Brain microvascular endothelial cell (primary cell): ENCODE measurements at regions not wholly inside any gene's neighbourhood (a gene's known extent, or its start where the extent isn't known, plus 50 kb on each side); places are given as distances from the start of the nearest gene placed in this dataset.

ENCODE experiments used
- DNase-seq: peaks from one replicate; pipeline ENCODE4 v3.0.0-alpha.2; 2020
- H3K27ac ChIP-seq: fragments of 250-450 bp; sonication (Bioruptor Pico); 2 replicates; pipeline ENCODE4 v1.5.1; 2020; ENCODE audit warnings: mild to moderate bottlenecking, moderate library complexity
- H3K27me3 ChIP-seq: fragments of 250-450 bp; sonication (Bioruptor Pico); replicated peaks from 2 replicates; pipeline ENCODE4 v1.5.1; 2020; ENCODE audit warnings: mild to moderate bottlenecking
- H3K36me3 ChIP-seq: fragments of 250-450 bp; sonication (Bioruptor Pico); replicated peaks from 2 replicates; pipeline ENCODE4 v1.5.1; 2020; ENCODE audit warnings: mild to moderate bottlenecking
- H3K4me3 ChIP-seq: 2 replicates; pipeline ENCODE4 v1.5.1; 2011; ENCODE audit warnings: low read depth, mild to moderate bottlenecking, control low read depth, low read length, moderate library complexity
- in situ Hi-C: cut with HindIII; loops from 2 replicates; pipeline ENCODE4 v1.10.0; 2017; ENCODE audit warnings: low sequenced_read_pairs, low pct_ligation_motif_present
- TF ChIP-seq, protein P1 (sequence below): IDR thresholded peaks from 2 replicates; pipeline ENCODE4 v1.5.1; 2011; ENCODE audit warnings: low read depth, mild to moderate bottlenecking, moderate library complexity, low read length, control low read depth, inconsistent platforms; ENCODE audit errors: missing control alignments

DNA sequence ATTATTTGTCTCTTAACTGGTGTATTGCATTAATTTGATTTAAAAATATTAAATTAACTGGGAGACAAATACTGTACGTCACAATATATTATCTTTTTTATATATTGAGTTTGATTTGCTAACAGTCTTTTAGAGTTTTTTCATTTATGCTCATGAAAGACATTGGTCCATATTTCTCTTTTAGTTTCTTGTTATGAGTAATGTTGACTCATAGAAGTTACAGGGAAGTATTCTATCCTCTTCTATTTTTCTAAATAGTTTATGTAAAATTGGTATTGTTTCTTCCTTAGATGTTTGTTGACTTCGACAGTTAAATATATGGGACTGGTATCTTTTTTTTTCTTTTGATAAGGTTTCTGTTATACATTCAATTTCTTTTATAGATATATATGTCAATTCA lies 1115.6 kb upstream of the CITED2 start:
- in situ Hi-C loops: no loop called here
- Histone ChIP-seq H3K27me3 (no peaks in the 10 kb centered on the region), H3K4me3 (no peak overlapping the region), H3K36me3 (no peaks in the 10 kb centered on the region), H3K27ac (no peak overlapping the region)
- TF ChIP-seq, protein P1, sequence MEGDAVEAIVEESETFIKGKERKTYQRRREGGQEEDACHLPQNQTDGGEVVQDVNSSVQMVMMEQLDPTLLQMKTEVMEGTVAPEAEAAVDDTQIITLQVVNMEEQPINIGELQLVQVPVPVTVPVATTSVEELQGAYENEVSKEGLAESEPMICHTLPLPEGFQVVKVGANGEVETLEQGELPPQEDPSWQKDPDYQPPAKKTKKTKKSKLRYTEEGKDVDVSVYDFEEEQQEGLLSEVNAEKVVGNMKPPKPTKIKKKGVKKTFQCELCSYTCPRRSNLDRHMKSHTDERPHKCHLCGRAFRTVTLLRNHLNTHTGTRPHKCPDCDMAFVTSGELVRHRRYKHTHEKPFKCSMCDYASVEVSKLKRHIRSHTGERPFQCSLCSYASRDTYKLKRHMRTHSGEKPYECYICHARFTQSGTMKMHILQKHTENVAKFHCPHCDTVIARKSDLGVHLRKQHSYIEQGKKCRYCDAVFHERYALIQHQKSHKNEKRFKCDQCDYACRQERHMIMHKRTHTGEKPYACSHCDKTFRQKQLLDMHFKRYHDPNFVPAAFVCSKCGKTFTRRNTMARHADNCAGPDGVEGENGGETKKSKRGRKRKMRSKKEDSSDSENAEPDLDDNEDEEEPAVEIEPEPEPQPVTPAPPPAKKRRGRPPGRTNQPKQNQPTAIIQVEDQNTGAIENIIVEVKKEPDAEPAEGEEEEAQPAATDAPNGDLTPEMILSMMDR: no peak
- DNase-seq: no peak

DNA sequence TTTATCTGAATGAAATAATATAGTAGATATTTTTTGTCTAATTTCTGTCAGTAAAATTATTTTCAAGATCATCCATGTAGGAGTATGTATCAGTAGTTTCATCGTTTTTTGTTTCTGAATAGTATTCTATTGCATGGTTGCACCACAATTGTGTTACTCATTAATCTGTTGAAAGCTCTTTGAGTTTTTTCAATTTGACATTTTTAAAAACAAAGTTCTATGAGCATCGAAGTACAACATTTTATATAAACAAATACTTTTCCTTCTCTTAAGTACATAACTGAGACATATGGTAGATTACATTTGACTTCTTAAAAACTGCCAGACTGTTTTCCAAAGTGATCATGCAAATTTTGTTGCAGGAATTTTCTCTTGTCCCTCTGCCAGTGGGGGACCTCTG lies 1113.1 kb upstream of the CITED2 start:
- H3K4me3 ChIP-seq: no peak overlapping the region
- no peaks in the 10 kb centered on the region for H3K36me3 ChIP-seq
- H3K27ac ChIP-seq: no peak overlapping the region
- H3K27me3 ChIP-seq: no peaks in the 10 kb centered on the region
- TF ChIP-seq, protein P1: no peak
- in situ Hi-C loops: no loop called here
- DNase-seq: no peak

DNA sequence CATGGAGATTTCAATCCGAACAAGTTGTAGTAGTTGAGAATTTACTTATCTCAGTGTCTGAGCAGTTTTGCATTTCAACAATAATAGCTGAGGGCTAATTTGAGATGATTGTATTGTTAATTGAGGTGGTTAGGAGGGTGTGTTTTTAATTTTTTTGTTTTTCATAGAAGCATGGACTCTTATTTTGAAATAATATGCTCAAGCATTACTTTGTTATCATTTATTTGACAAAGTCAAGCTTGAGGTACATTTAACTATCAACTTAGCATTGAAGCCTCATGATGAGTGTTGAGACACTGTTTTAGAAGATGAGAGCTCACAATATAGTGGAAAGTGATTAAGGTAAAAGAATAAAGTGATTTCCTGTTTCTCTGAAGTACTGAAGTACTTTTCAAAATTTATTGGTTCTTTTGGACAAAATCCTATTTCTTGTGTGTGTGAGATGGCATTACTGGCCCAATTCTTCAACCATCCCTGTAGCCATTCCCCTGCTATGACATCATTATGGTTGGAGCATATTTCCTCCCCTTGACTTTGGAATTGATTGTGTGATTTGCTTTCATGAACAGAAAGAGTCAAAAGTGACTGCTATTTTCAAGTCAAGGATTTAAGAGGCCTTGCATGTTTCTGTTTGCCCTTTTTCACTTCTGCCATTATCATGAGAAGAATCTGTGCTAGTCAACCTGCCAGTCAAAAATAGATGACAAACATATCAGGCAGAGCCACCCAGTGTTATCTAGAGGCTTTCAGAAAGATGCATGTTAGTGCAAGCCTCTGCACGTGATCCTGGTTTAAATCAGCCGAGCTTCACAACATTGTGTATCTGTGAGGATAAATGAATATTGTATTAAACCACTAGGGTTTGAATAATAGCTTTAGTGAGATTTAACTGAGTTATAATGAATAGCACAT lies 1112.3 kb upstream of the CITED2 start:
- Histone ChIP-seq H3K4me3 (no peak overlapping the region), H3K27me3 (no peaks in the 10 kb centered on the region), H3K36me3 (no peaks in the 10 kb centered on the region), H3K27ac (peak overlapping the region; percentile 75)
- in situ Hi-C loops: no loop called here
- TF ChIP-seq, protein P1: no peak
- peak; percentile 22 for DNase-seq

DNA sequence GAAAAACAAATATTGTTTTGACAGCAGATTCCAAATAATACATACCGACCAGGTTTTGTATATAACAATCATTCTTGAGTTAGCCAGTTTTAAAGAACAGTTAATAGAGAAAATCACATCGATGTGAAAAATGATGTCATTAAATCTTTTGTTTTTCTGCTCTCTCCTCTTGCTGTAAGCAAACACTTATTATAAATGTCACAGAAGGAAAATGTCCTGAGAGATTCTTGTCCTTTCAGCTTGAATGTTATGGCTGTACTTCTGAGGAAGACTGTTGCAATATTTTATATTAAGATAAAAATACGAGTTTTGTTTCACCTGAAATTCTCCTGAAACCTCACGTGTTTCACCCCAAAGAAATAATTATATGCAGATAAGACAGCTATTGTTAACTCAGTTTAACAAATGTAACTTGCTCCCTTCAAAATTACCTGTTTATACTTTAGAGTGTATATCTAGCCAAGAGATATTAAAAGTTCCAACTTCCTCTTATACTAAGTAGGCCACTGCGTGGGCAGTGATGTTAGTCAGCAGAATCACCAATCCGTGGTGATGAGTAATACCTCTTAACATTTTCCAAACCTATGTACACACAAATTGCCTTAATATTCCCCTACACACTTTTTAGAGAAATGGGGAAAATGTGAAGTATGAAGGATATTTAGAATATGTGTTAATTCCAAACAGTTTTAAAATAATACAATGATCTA lies 1111.4 kb upstream of the CITED2 start:
- DNase-seq: peak; percentile 89
- TF ChIP-seq, protein P1: no peak
- no peak overlapping the region for H3K4me3 ChIP-seq
- peak overlapping the region; percentile 75 for H3K27ac ChIP-seq
- no peaks in the 10 kb centered on the region for H3K27me3 ChIP-seq
- in situ Hi-C loops: no loop called here
- no peaks in the 10 kb centered on the region for H3K36me3 ChIP-seq

DNA sequence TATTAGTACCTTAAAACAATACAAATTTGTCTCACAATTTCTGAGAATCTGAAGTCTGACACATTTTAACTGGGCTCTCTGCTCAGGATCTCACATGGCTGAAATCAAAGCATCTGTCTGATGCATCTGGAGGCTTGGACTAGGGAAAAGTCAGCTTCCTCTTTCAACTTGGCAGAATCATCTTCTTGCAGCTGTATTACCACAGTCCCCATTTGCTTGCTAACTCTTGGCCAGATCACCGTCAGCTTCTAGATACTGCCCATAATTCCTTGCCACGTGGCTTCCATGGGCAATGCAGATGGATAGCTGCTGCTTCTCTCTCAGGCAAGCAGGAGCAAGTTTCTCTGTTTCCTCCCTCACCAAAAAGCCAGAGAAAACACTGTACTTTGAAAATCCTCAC lies 1106.4 kb upstream of the CITED2 start:
- TF ChIP-seq, protein P1: no peak
- Histone ChIP-seq H3K27me3 (no peaks in the 10 kb centered on the region), H3K27ac (no peak overlapping the region), H3K4me3 (no peak overlapping the region), H3K36me3 (no peaks in the 10 kb centered on the region)
- in situ Hi-C loops: no loop called here
- DNase-seq: no peak
